ENCODE measurements at regions not wholly inside any gene's neighbourhood (a gene's known extent, or its start where the extent isn't known, plus 50 kb on each side); places are given as distances from the start of the nearest gene placed in this dataset.

- TF ChIP-seq REST (IDR thresholded peaks at IDR 0.05; ENCODE audit: low read depth): no peak
- 0 out of 2 replicates have a peak, but pooled peaks have one; percentile 4 for TF ChIP-seq EGR1 (IDR thresholded peaks at IDR 0.05; ENCODE audit: low read depth)
- 0 out of 2 replicates have a peak, but pooled peaks have one; percentile 24 for TF ChIP-seq CBX3 (IDR thresholded peaks at IDR 0.05; ENCODE audit: low read depth)
- TF ChIP-seq SRF (IDR thresholded peaks at IDR 0.05; ENCODE audit: low read depth): no peak
Measured at GRCh38 chr4:30912098-30912714, 192.0 kb downstream of the PCDH7 start (continued).

- Histone ChIP-seq H3K9me3 (ENCODE audit: control insufficient read depth in 1 of 2, insufficient read depth in 1 of 2, low read depth in 1 of 2, low read length in 2 of 2) (no peaks in the 10 kb centered on the region), H3K9me2 (ENCODE audit: insufficient read depth) (no peaks in the 10 kb centered on the region), H3K36me3 (ENCODE audit: control insufficient read depth in 1 of 2, insufficient read depth in 2 of 2, low read length in 2 of 2) (peaks cover 4 to 8% of the 10 kb centered on the region in 2 experiments; a peak in 2 of 4 replicates), H2AFZ (ENCODE audit: low read depth, low read length, poor library complexity, severe bottlenecking) (no peak overlapping the region), H3K4me2 (ENCODE audit: low read length) (peak overlapping the region; percentile 49), H3K9ac (ENCODE audit: low read length) (peak overlapping the region; percentile 55), H3K4me1 (ENCODE audit: control insufficient read depth in 1 of 2, insufficient read depth in 2 of 2, low read length in 2 of 2) (peaks cover 84 to 97% of the 10 kb centered on the region in 2 experiments), H3K27ac (ENCODE audit: low read depth, low read length) (peak overlapping the region; percentile 89), H3K79me2 (ENCODE audit: insufficient read depth, low read length) (peaks cover 98% of the 10 kb centered on the region), H3K4me3 (replicated peaks in 1 of 2; ENCODE audit: low read depth in 1 of 2, low read length in 2 of 2) (peak overlapping the region in 1 of 2 experiments; percentile 9; a peak in 1 of 4 replicates), H4K20me1 (ENCODE audit: insufficient read depth) (no peaks in the 10 kb centered on the region), H3K27me3 (ENCODE audit: insufficient read depth, low read length) (no peaks in the 10 kb centered on the region)
- ATAC-seq (peak; percentile 18; the same call in 1 of the 2 replicates), DNase-seq (ENCODE audit: low read depth, low spot score) (no peak)
- ChIA-PET POLR2A (interaction anchor here (1.3 kb wide), 2 partner anchors 14 to 17 kb away, joined by 3 read pairs; no protein-coding TSS in a partner anchor), RAD21 (ENCODE audit: low non-redundant PET in 1 of 2, low total read pairs in 2 of 2, uncharacterized antibody in 2 of 2, unreplicated experiment in 2 of 2) (no interaction called here), CTCF (no interaction called here)
- TSS peak; percentile 79 for BruUV-seq (replicated peaks)
- intact Hi-C loops (cut with micrococcal nuclease): no loop called here
- 0 out of 2 replicates have a peak, but pooled peaks have one; percentile 43 for TF ChIP-seq CBX3 (IDR thresholded peaks at IDR 0.05; ENCODE audit: low read depth)
- peak; percentile 37; the same call in 1 of the 2 replicates for TF ChIP-seq SIN3A (IDR thresholded peaks at IDR 0.05; ENCODE audit: low read depth)
- TF ChIP-seq EZH2 (IDR thresholded peaks at IDR 0.05): no peak
- TF ChIP-seq FOSL1 (IDR thresholded peaks at IDR 0.05; ENCODE audit: low read depth): no peak
- TF ChIP-seq YY1 (IDR thresholded peaks at IDR 0.05; ENCODE audit: extremely low read depth, insufficient replicate concordance, low read depth, low read length): peak; percentile 50
- no peak for TF ChIP-seq RAD21 (IDR thresholded peaks at IDR 0.05; ENCODE audit: low read depth)
- no peak for TF ChIP-seq EZH2phosphoT487 (IDR thresholded peaks at IDR 0.05; ENCODE audit: borderline replicate concordance)
- no peak for TF ChIP-seq ZNF274 (IDR thresholded peaks at IDR 0.05; ENCODE audit: low read depth, low read length)
- peak; percentile 21 for TF ChIP-seq TCF7L2 (IDR thresholded peaks at IDR 0.05; ENCODE audit: borderline replicate concordance, extremely low read depth, insufficient read depth, insufficient read length)
- TF ChIP-seq ELF1 (IDR thresholded peaks at IDR 0.05; ENCODE audit: borderline replicate concordance, low read depth): no peak; the same call in 1 of the 2 replicates
- TF ChIP-seq CEBPB (IDR thresholded peaks at IDR 0.05; ENCODE audit: low read depth): peak; percentile 19; the same call in 1 of the 2 replicates
- no peak for TF ChIP-seq ZBTB33 (IDR thresholded peaks at IDR 0.05; ENCODE audit: extremely low read depth, insufficient replicate concordance, low read length)
- TF ChIP-seq SP1 (IDR thresholded peaks at IDR 0.05; ENCODE audit: low read depth): peak; percentile 36; the same call in 1 of the 2 replicates
- TF ChIP-seq ZFX (IDR thresholded peaks at IDR 0.05): no peak
- no peak for TF ChIP-seq EGR1 (IDR thresholded peaks at IDR 0.05; ENCODE audit: low read depth)
- 0 out of 2 replicates have a peak, but pooled peaks have one; percentile 44 for TF ChIP-seq JUND (IDR thresholded peaks at IDR 0.05)
- no peak for TF ChIP-seq SRF (IDR thresholded peaks at IDR 0.05; ENCODE audit: low read depth)
Measured at GRCh38 chr4:30916337-30917274, 196.4 kb downstream of the PCDH7 start.

All from HCT116 (cell line).